ENCODE measurements at regions not wholly inside any gene's neighbourhood (a gene's known extent, or its start where the extent isn't known, plus 50 kb on each side); places are given as distances from the start of the nearest gene placed in this dataset.

- intact Hi-C loops (cut with DNase I) = no loop called here
- Histone ChIP-seq H3K9me3 (no peaks in the 10 kb centered on the region), H3K27me3 (no peaks in the 10 kb centered on the region), H3K27ac (no peak overlapping the region), H3K4me3 (no peak overlapping the region), H3K4me1 (peaks cover 0 to 20% (median 5%) of the 10 kb centered on the region in 9 donors), H3K36me3 (no peaks in the 10 kb centered on the region)
- TF ChIP-seq CTCF (IDR thresholded peaks at IDR 0.05) = no peak
- WGBS, 2 donors = 78 to 81% methylated on average over 2 of the region's 2 CpGs
- ATAC-seq (no peak), DNase-seq (no peak)
These were observed 71.4 kb downstream of the ZNF281 start for GRCh38 chr1:200338451-200338850.

- TF ChIP-seq CTCF (IDR thresholded peaks at IDR 0.05) = no peak
- Histone ChIP-seq H3K4me3 (no peak overlapping the region), H3K27me3 (no peaks in the 10 kb centered on the region), H3K4me1 (peaks cover 0 to 20% (median 5%) of the 10 kb centered on the region in 9 donors), H3K9me3 (no peaks in the 10 kb centered on the region), H3K27ac (no peak overlapping the region), H3K36me3 (no peaks in the 10 kb centered on the region)
- 66 to 81% methylated on average over 3 of the region's 3 CpGs for WGBS, 2 donors
- ATAC-seq (no peak), DNase-seq (no peak)
- intact Hi-C loops (cut with DNase I) = no loop called here
These were observed 72.0 kb downstream of the ZNF281 start for GRCh38 chr1:200337831-200338230.

DNA sequence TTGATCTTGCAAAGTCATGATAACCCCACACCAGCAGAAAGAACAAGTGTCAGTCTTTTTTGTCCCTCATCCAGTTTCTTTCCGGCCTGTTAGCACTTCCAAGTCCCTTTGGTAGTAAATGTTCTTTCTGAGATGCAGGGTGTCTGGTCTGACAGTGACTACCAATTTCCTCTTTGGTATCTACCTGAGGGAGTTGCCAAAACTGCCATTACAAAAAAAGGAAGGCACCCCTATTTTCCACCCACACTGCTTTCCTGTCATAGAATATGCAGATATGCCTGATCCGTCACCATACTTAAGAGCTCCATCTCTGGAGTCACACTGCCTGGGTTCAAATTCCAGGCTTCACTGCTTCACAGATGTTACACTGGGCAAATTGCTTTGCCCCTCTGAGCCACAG lies 72.4 kb downstream of the ZNF281 start:
- ATAC-seq (no peak), DNase-seq (no peak)
- WGBS, 2 donors = 55 to 64% methylated on average over 2 of the region's 2 CpGs
- Histone ChIP-seq H3K36me3 (no peaks in the 10 kb centered on the region), H3K4me3 (no peak overlapping the region), H3K27me3 (no peaks in the 10 kb centered on the region), H3K27ac (no peak overlapping the region), H3K4me1 (peaks cover 0 to 20% (median 5%) of the 10 kb centered on the region in 9 donors), H3K9me3 (no peaks in the 10 kb centered on the region)
- intact Hi-C loops (cut with DNase I) = no loop called here
- TF ChIP-seq CTCF (IDR thresholded peaks at IDR 0.05) = no peak

DNA sequence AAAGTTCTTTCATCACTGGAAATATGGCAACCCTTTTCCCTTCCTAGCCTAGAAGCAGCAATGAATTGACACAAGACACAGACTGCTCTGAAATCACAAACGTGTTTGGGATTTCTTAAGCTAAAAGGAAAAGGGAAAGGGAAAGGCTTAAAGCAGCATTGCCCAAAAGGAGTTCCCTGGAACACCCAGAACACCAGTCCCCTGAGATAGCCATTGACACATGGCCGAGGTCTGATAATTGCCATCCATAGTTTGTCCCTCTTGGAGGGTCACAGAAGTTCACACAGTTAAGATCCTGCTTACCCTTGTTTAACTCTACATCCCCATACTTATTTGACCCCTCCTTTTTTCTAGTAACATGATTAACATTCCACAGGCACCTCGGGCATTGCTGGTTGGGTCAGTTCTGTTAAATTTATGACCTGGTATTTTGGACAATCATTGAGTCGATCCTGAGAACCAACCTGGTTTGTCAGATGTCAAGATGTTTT lies 72.9 kb downstream of the ZNF281 start:
- no peak for ATAC-seq
- Histone ChIP-seq H3K4me3 (no peak overlapping the region), H3K27ac (peak overlapping the region in 1 of 10 donors; percentile 18), H3K4me1 (peaks cover 0 to 20% (median 5%) of the 10 kb centered on the region in 9 donors), H3K36me3 (no peaks in the 10 kb centered on the region), H3K9me3 (no peaks in the 10 kb centered on the region), H3K27me3 (no peaks in the 10 kb centered on the region)
- WGBS, 2 donors = 30 to 36% methylated on average over 4 of the region's 4 CpGs
- DNase-seq = no peak
- TF ChIP-seq CTCF (IDR thresholded peaks at IDR 0.05) = no peak
- intact Hi-C loops (cut with DNase I) = no loop called here
